ENCODE measurements at regions not wholly inside any gene's neighbourhood (a gene's known extent, or its start where the extent isn't known, plus 50 kb on each side); places are given as distances from the start of the nearest gene placed in this dataset.

DNA sequence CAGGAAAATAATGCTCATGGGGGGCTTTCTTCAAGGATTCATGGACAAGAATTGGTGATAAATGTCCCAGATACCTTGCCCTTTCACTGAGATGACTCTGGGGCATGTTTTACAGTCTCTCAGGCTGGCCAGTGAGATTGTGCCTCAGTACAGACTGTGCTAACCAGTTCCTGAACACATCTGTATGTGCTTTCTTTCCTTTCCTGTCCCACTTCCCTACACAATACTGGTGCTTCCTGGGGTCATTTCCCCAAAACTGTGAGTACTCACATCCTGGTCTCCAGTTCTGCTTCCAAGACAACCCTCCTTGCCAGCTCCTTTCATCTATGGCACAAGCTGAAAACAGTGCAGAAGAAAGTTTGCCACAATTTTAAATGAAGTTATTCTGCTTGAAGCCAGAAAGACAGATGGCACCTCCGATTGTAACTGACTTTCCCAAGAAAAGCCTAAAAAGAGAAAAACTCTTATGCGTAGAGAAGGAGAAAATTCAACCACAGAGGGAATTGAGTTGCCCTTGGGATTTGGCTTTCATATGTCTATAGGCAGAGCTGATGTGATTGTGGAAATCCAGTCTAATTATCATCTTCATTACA, 134.7 kb downstream of the DRD1 start:
- TF ChIP-seq, protein P1, sequence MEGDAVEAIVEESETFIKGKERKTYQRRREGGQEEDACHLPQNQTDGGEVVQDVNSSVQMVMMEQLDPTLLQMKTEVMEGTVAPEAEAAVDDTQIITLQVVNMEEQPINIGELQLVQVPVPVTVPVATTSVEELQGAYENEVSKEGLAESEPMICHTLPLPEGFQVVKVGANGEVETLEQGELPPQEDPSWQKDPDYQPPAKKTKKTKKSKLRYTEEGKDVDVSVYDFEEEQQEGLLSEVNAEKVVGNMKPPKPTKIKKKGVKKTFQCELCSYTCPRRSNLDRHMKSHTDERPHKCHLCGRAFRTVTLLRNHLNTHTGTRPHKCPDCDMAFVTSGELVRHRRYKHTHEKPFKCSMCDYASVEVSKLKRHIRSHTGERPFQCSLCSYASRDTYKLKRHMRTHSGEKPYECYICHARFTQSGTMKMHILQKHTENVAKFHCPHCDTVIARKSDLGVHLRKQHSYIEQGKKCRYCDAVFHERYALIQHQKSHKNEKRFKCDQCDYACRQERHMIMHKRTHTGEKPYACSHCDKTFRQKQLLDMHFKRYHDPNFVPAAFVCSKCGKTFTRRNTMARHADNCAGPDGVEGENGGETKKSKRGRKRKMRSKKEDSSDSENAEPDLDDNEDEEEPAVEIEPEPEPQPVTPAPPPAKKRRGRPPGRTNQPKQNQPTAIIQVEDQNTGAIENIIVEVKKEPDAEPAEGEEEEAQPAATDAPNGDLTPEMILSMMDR (IDR thresholded peaks at IDR 0.05; ENCODE audit: low read depth, low read length, poor library complexity, severe bottlenecking), result no peak
- no peak for TF ChIP-seq EZH2phosphoT487 (IDR thresholded peaks at IDR 0.05; ENCODE audit: borderline replicate concordance, low read length)

All from DOHH2 (cell line).